Mesendoderm (in vitro differentiated cells): ENCODE measurements at regions not wholly inside any gene's neighbourhood (a gene's known extent, or its start where the extent isn't known, plus 50 kb on each side); places are given as distances from the start of the nearest gene placed in this dataset.

ENCODE experiments used
- DNase-seq: peaks from one replicate; pipeline ENCODE4 v3.0.0; 2013
- H2AK5ac ChIP-seq: 2 replicates; pipeline ENCODE4 v1.6.1; 2013; ENCODE audit warnings: low read length, inconsistent platforms
- H2BK120ac ChIP-seq: 2 replicates; pipeline ENCODE4 v1.6.1; 2013; ENCODE audit warnings: low read depth, mild to moderate bottlenecking, low read length, moderate library complexity, mixed read lengths
- H2BK15ac ChIP-seq: replicated peaks from 2 replicates; pipeline ENCODE4 v1.6.1; 2013; ENCODE audit warnings: low read depth, mild to moderate bottlenecking, moderate library complexity
- H2BK5ac ChIP-seq: 2 replicates; pipeline ENCODE4 v1.6.1; 2013; ENCODE audit warnings: low read length, inconsistent platforms
- H3K18ac ChIP-seq: 2 replicates; pipeline ENCODE4 v1.6.1; 2013; ENCODE audit warnings: mild to moderate bottlenecking, low read length, mixed read lengths
- H3K23ac ChIP-seq: one replicate; pipeline ENCODE4 v1.6.1; 2013; ENCODE audit warnings: low read length
- H3K27ac ChIP-seq: 2 replicates; pipeline ENCODE4 v1.5.1; 2013; ENCODE audit warnings: low read depth, mild to moderate bottlenecking, inconsistent platforms, low read length, moderate library complexity
- H3K27me3 ChIP-seq: 2 replicates; pipeline ENCODE4 v1.6.1; 2013; ENCODE audit warnings: low read length, control low read depth, mild to moderate bottlenecking, inconsistent platforms; ENCODE audit not compliant: insufficient read depth, poor library complexity
- H3K36me3 ChIP-seq: 2 replicates; pipeline ENCODE4 v1.6.1; 2013; ENCODE audit warnings: low read length, inconsistent platforms; ENCODE audit not compliant: control insufficient read depth, insufficient read depth
- H3K4ac ChIP-seq: one replicate; pipeline ENCODE4 v1.6.1; 2013; ENCODE audit warnings: low read depth, mild to moderate bottlenecking, low read length, moderate library complexity
- H3K4me1 ChIP-seq: 2 replicates; pipeline ENCODE4 v1.6.1; 2013; ENCODE audit warnings: low read depth, low read length, inconsistent platforms; ENCODE audit not compliant: control insufficient read depth
- H3K4me2 ChIP-seq: 2 replicates; pipeline ENCODE4 v1.6.1; 2013; ENCODE audit warnings: low read length
- H3K4me3 ChIP-seq: 2 replicates; pipeline ENCODE4 v1.5.1; 2013; ENCODE audit warnings: mild to moderate bottlenecking, low read length
- H3K56ac ChIP-seq: one replicate; pipeline ENCODE4 v1.6.1; 2013; ENCODE audit warnings: low read length
- H3K79me1 ChIP-seq: 2 replicates; pipeline ENCODE4 v1.6.1; 2013; ENCODE audit warnings: low read length, inconsistent platforms
- H3K79me2 ChIP-seq: 2 replicates; pipeline ENCODE4 v1.6.1; 2013; ENCODE audit warnings: mild to moderate bottlenecking, low read length; ENCODE audit not compliant: control insufficient read depth, insufficient read depth
- H3K9ac ChIP-seq: 2 replicates; pipeline ENCODE4 v1.6.1; 2013; ENCODE audit warnings: low read length, inconsistent platforms
- H4K5ac ChIP-seq: one replicate; pipeline ENCODE4 v1.6.1; 2013; ENCODE audit warnings: low read length
- H4K8ac ChIP-seq: one replicate; pipeline ENCODE4 v1.6.1; 2013; ENCODE audit warnings: low read depth, mild to moderate bottlenecking, control low read depth, low read length, moderate library complexity
- WGBS: extraction: QIAGEN DNeasy Blood & Tissue Kit; methylation state at CpG from one replicate; pipeline ENCODE4 v1.1.7; 2013; ENCODE audit warnings: low lambda C conversion rate, missing lambda C conversion rate; ENCODE audit not compliant: insufficient coverage; ENCODE audit errors: extremely low coverage; 5-methylcytosine and 5-hydroxymethylcytosine counted together

DNA sequence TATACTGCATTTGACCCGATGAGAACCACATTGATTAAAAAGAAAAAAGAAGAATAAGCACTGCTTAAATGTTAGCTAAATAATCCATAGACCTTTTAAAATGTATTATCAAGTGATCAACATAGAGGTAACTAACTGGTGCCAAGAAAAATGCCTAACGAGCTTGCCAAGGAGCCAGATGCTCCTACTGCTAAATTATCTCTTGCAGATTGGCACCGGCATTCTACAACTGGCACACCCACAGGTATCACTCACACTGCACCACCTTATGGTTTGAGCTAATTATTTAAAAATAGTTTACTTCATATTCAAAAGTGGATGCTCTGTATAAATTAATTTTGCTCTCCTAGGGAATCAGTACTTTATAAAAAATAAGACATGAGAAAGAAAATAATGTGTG, 341.6 kb upstream of the CDH7 start:
- no peak overlapping the region for H3K4me2 ChIP-seq

GRCh38 chr18:65403534-65403933, 347.3 kb upstream of the CDH7 start:
- no peak overlapping the region for H2BK15ac ChIP-seq
- no peaks in the 10 kb centered on the region for H3K4me1 ChIP-seq
- no peak for DNase-seq
- no peak overlapping the region for H3K4ac ChIP-seq
- no peak overlapping the region for H2BK120ac ChIP-seq
- no peak overlapping the region for H3K4me2 ChIP-seq
- H3K27ac ChIP-seq, result no peak overlapping the region
- no peak overlapping the region for H3K4me3 ChIP-seq
- no peak overlapping the region for H3K56ac ChIP-seq
- H3K79me1 ChIP-seq, result no peaks in the 10 kb centered on the region
- no peak overlapping the region for H2BK5ac ChIP-seq
- H3K79me2 ChIP-seq, result no peaks in the 10 kb centered on the region
- no peaks in the 10 kb centered on the region for H3K36me3 ChIP-seq
- H4K8ac ChIP-seq, result no peak overlapping the region
- no peak overlapping the region for H2AK5ac ChIP-seq
- no peak overlapping the region for H3K9ac ChIP-seq
- no peak overlapping the region for H3K23ac ChIP-seq
- H3K18ac ChIP-seq, result no peak overlapping the region
- H3K27me3 ChIP-seq, result no peaks in the 10 kb centered on the region
- no peak overlapping the region for H4K5ac ChIP-seq

More for the DNA sequence above, 341.6 kb upstream of the CDH7 start:
- no peak overlapping the region for H3K23ac ChIP-seq
- no peak overlapping the region for H3K4ac ChIP-seq
- no peak overlapping the region for H2BK15ac ChIP-seq
- no peak overlapping the region for H2AK5ac ChIP-seq
- no peak overlapping the region for H3K18ac ChIP-seq
- H3K79me2 ChIP-seq, result no peaks in the 10 kb centered on the region
- no peaks in the 10 kb centered on the region for H3K4me1 ChIP-seq
- no CpG with 5 or more reads among the region's 3 CpGs for WGBS
- H2BK5ac ChIP-seq, result no peak overlapping the region
- no peaks in the 10 kb centered on the region for H3K27me3 ChIP-seq
- H3K27ac ChIP-seq, result no peak overlapping the region
- no peak overlapping the region for H2BK120ac ChIP-seq
- H3K36me3 ChIP-seq, result no peaks in the 10 kb centered on the region
- no peak overlapping the region for H3K4me3 ChIP-seq
- no peak overlapping the region for H4K5ac ChIP-seq
- no peak overlapping the region for H3K9ac ChIP-seq
- no peak overlapping the region for H3K56ac ChIP-seq
- no peaks in the 10 kb centered on the region for H3K79me1 ChIP-seq
- no peak overlapping the region for H4K8ac ChIP-seq
- DNase-seq, result no peak

DNA sequence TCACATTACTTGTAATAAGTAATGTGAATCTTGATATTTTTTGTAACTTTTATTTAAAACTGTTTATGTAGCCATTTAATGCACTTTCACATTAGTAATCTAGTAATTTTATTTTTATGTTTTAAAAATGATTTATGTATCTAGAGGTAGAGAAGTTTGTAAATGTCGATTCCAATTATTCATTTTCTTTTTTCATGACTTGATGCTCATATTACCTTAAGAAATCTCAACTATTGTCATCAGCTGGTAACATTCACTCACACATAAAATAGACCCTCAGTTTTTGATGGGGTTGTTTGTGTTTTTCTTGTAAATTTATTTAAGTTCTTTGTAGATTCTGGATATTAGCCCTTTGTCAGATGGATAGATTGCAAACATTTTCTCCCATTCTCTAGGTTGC, 351.7 kb upstream of the CDH7 start:
- H3K23ac ChIP-seq, result no peak overlapping the region
- H2BK5ac ChIP-seq, result no peak overlapping the region
- no peak overlapping the region for H2BK15ac ChIP-seq
- H3K4me1 ChIP-seq, result no peaks in the 10 kb centered on the region
- H4K5ac ChIP-seq, result no peak overlapping the region
- no peaks in the 10 kb centered on the region for H3K36me3 ChIP-seq
- H2AK5ac ChIP-seq, result no peak overlapping the region
- no peak overlapping the region for H3K9ac ChIP-seq
- H3K18ac ChIP-seq, result no peak overlapping the region
- H3K79me1 ChIP-seq, result no peaks in the 10 kb centered on the region
- H3K56ac ChIP-seq, result no peak overlapping the region
- no peak overlapping the region for H4K8ac ChIP-seq
- H3K4ac ChIP-seq, result no peak overlapping the region
- H3K79me2 ChIP-seq, result no peaks in the 10 kb centered on the region
- H3K27me3 ChIP-seq, result no peaks in the 10 kb centered on the region
- WGBS, result no CpG with 5 or more reads among the region's 1 CpG
- no peak overlapping the region for H2BK120ac ChIP-seq
- no peak for DNase-seq
- no peak overlapping the region for H3K4me3 ChIP-seq
- no peak overlapping the region for H3K4me2 ChIP-seq
- no peak overlapping the region for H3K27ac ChIP-seq

GRCh38 chr18:65398347-65399075, 352.3 kb upstream of the CDH7 start:
- DNase-seq, result no peak
- no peak overlapping the region for H4K8ac ChIP-seq
- no CpG with 5 or more reads among the region's 4 CpGs for WGBS

DNA sequence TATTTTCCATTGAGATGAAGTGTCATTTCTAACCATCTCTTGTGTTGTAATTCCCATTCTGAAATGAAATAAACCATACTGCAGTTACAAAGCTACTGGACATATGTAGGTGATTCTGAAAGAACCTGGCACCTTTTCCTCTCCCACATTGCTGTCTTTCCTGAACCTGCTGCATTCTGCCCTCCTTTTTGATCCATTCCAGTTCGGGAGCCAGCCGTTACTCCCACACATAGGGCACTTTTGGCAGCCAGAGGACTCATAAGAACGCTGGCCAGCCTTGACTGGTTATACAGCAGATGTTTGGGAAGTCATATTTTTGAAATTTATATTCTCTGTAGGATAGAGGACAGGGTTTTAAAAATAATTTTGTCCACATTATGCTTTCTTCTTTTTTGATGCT, 369.8 kb upstream of the CDH7 start:
- Histone ChIP-seq H3K4me3 (no peak overlapping the region), H3K4me1 (no peaks in the 10 kb centered on the region), H3K4ac (no peak overlapping the region), H4K8ac (no peak overlapping the region), H2BK120ac (no peak overlapping the region), H3K9ac (no peak overlapping the region), H2BK15ac (no peak overlapping the region), H3K79me1 (no peaks in the 10 kb centered on the region), H3K36me3 (no peaks in the 10 kb centered on the region), H3K27me3 (no peaks in the 10 kb centered on the region), H3K23ac (no peak overlapping the region), H3K79me2 (no peaks in the 10 kb centered on the region), H4K5ac (no peak overlapping the region), H2AK5ac (no peak overlapping the region), H3K18ac (no peak overlapping the region), H3K27ac (no peak overlapping the region), H2BK5ac (no peak overlapping the region), H3K56ac (no peak overlapping the region), H3K4me2 (no peak overlapping the region)
- WGBS, result no CpG with 5 or more reads among the region's 3 CpGs
- DNase-seq, result no peak

More at GRCh38 chr18:65398347-65399075, 352.3 kb upstream of the CDH7 start:
- H2BK5ac ChIP-seq, result no peak overlapping the region
- no peak overlapping the region for H2AK5ac ChIP-seq
- H3K79me2 ChIP-seq, result no peaks in the 10 kb centered on the region
- H3K4ac ChIP-seq, result no peak overlapping the region
- no peak overlapping the region for H2BK120ac ChIP-seq
- H3K27ac ChIP-seq, result no peak overlapping the region
- no peak overlapping the region for H3K9ac ChIP-seq
- H3K56ac ChIP-seq, result no peak overlapping the region
- no peak overlapping the region for H4K5ac ChIP-seq
- H3K27me3 ChIP-seq, result no peaks in the 10 kb centered on the region
- H2BK15ac ChIP-seq, result no peak overlapping the region
- no peaks in the 10 kb centered on the region for H3K36me3 ChIP-seq
- no peak overlapping the region for H3K4me3 ChIP-seq
- H3K4me1 ChIP-seq, result no peaks in the 10 kb centered on the region
- no peak overlapping the region for H3K4me2 ChIP-seq
- H3K79me1 ChIP-seq, result no peaks in the 10 kb centered on the region
- H3K23ac ChIP-seq, result no peak overlapping the region
- H3K18ac ChIP-seq, result no peak overlapping the region

- no peaks in the 10 kb centered on the region for H3K79me1 ChIP-seq
- no peak for DNase-seq
- no peak overlapping the region for H3K27ac ChIP-seq
- no peak overlapping the region for H3K56ac ChIP-seq
- no peak overlapping the region for H3K23ac ChIP-seq
- no peak overlapping the region for H3K9ac ChIP-seq
- no peaks in the 10 kb centered on the region for H3K36me3 ChIP-seq
- no peak overlapping the region for H2BK5ac ChIP-seq
- no peak overlapping the region for H3K4me3 ChIP-seq
- H3K4me1 ChIP-seq, result no peaks in the 10 kb centered on the region
- no peak overlapping the region for H3K18ac ChIP-seq
- H2BK120ac ChIP-seq, result no peak overlapping the region
- no peak overlapping the region for H2BK15ac ChIP-seq
- no peaks in the 10 kb centered on the region for H3K79me2 ChIP-seq
- no peak overlapping the region for H3K4me2 ChIP-seq
- H3K27me3 ChIP-seq, result no peaks in the 10 kb centered on the region
- no peak overlapping the region for H3K4ac ChIP-seq
- no peak overlapping the region for H4K8ac ChIP-seq
- no peak overlapping the region for H2AK5ac ChIP-seq
- H4K5ac ChIP-seq, result no peak overlapping the region
Observed at GRCh38 chr18:65380571-65380970, 370.2 kb upstream of the CDH7 start.
